Stimulated activated CD4-positive, alpha-beta T cell treated with anti-CD3 and anti-CD28 coated beads, Interleukin-12 subunit alpha, Interleukin-12 subunit beta, amount 100 ng/mL, for 48 hours (primary cell): ENCODE measurements at regions not wholly inside any gene's neighbourhood (a gene's known extent, or its start where the extent isn't known, plus 50 kb on each side); places are given as distances from the start of the nearest gene placed in this dataset.

Source experiments
- DNase-seq, 3 donors: peaks; one replicate each; pipeline ENCODE4 v3.0.0-alpha.2; 2020; ENCODE audit warnings: low read depth in 2 of 3, low spot score in 1 of 3

DNA sequence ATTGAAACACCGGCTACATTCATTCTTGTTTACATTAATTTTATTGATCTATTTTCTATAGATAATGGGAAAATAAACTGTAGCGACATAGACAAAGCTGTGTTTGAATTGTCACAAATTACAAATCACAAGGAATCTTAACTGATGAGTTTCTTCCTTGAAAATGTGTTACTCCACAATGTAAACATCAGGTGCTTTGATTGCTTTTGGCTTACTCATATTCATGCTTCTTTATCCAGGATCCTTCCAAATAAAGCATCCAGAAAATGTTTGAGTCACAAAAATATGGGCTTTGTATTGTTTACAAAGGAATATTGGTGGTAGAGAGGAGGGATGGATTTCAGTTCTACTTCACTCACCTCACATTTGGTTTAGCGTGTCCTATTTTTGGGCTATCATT lies 64.0 kb downstream of the BMP2 start:
- DNase-seq = no peak

DNA sequence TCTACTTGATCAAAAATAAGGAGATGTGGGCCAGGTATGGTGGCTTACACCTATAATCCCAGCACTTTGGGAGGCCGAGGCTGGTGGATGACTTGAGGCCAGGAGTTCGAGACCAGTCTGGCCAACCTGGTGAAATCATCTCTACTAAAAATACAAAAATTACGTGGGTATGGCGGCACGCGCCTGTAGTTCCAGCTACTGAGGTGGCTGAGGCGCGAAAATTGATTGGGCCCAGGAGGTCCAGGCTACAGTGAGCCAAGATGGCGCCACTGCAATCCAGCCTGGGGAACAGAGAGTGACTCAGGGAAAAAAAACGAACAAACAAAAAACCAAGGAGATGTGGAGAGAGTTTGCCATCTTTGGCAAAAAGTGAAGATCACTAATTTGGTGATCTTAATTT lies 65.3 kb downstream of the BMP2 start:
- no peak for DNase-seq

DNA sequence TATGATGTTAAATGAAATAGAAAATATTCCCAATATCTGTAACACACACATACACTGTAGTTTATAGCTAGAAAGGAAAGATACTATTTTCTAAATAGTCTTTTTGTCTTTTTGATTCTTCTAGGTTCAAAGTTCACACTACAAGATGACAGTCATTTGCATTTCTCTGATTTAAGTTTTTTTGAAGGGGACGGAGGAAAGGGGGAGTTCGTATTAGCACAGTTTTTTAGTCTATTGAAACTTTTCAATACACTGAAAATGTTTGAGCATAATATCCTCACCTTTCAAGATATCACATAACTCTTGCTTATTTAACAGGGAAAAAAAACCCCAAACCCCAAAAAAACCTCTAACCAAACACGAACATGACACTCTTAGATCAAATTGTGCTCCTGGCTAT lies 68.1 kb downstream of the BMP2 start:
- DNase-seq = no peak

DNA sequence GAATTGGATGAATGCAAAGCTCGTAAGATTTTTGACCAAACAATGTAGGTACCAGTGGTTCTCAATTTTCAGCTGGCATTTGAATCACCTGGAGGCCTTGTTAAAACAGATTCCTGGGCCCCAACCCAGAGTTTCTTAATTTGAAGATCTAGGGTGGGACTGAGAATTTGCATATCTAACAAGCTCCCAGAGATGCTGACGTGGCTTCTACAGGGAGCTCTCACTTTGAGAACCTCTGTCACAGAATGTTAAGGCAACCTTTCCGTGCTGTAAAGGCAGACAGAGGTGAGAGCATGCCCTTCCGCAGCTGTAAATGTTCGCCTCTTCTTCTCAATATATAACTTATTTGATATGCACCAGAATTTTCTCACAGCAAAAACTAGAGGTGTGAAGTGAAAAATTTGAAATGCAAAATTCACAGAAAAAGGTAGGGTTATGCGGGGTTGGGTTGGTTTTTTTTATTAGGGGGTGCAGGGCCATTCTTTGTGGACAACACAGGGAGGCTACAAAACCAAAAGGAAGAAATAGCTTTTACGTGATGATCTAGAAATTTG lies 69.4 kb downstream of the BMP2 start:
- no peak for DNase-seq

DNA sequence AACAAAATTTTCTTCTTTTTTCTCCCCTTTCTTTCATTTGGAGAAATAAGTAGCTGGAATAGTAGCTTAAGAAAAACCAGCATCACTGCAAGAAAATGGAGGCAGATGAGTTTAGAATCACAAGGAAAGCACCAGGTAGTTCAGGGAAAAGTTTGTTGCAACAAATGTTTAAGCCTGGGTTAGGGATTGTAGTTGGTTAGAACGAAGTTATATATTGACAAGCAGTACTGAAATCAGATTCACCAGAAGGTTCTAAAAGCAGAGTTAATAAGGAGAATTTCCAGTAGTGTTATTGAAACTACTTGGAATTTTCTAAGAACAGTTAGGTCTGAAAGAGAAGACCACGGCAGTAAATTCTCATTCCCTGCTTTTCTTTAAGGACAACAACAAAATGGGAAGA lies 70.2 kb downstream of the BMP2 start:
- no peak for DNase-seq

DNA sequence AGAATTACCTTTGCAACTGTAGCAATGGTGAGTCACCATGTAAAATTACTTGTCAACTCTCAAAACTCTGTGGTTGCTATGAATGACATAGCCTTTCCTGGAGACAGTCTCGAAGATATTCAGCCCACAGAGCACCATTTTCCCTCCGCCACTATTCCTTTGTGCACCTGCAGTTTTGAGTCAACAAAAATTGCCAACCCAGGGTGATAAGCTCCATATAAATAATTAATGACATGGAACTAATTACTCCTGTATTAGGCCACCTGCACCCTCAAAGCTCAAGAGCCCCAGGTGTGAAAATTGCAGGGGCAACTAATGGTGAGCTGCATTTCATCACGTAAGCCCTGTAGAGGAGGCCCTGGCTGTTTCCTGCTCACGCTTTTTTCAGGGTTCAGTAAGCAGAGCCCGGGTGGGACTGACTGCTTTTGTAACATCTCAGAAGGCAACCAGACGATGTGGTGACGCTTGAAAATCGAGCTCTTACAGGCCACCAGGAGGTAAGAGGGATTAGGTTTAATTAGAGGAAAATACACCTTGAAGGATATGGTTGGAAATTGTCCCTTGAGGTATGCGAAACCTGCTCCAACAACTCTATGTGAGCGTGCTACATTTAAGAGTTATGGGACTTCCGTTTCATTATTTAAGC lies 70.8 kb downstream of the BMP2 start:
- no peak for DNase-seq

DNA sequence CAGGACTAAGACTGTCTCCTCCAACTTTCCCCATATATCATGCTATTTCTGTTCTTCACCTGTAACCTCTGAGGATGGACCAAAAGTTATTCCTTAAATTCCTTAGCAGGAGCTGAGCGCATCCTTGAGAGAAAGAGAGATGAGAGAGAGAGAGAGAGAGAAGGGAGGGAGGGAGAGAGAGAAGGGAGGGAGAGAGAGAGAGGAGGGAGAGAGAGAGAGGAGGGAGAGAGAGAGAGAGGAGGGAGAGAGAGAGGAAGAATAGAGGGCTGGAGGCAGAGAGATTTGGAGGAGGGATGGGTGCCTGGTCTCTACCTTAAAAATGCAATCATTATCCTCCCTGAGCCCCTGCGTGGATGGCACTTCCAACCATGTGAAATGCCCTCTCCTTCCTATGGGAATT lies 73.6 kb downstream of the BMP2 start:
- DNase-seq = no peak

DNA sequence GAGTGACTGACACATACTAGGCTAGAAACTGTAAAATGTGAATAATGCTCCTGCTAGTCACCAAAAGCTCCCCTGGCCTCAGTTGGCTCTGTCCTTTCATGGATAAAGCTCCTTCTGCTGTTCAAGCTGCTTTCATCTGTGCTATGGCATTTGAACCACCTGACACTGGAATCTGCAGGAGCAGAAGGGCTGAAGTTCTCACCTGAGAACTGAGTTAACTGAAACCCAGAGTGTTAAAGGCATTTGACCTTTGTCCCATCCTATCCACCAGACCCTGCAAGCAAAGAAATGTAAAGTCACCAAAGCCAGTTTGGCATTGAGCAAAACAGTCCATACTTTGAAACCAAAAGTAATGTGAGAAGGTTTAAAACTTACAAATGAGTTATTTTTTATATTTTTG lies 77.7 kb downstream of the BMP2 start:
- no peak for DNase-seq

DNA sequence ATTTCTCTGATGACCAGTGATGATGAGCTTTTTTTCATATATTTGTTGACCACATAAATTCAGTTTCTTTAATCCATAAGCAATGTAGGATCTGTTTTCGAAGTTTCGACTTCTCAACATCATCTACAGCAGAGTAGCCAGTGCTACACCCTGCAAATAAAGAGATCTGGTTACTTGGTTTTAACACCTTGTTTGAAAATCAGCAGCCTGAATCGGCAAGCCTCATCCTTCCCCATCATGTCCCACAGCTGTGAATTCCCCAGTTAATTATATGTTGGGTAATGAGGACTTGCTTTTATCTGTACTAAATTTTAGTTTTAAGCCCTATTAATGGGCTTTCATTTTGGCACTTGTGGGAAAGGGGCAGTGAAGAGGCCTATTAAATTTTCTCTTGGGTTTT lies 80.6 kb downstream of the BMP2 start:
- no peak for DNase-seq

DNA sequence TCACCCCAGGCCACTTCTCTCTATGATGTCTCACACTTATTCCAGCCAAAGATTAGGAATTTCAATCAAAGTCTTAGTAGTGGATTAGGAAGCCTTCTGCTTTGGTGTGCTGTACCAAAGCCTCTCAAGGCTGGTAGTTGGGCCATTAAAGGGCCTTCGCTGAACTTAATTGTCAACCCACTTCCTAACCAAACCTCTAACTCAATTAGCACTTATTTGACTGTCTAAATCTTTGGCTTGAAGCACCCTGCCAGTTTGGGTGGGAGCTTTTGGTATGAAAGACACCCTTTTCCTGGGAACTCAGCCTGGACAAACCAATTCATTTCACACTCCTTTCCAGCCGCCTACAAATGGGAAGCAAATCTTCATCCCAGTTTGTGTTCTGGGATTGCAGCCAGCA lies 81.5 kb downstream of the BMP2 start:
- no peak for DNase-seq

DNA sequence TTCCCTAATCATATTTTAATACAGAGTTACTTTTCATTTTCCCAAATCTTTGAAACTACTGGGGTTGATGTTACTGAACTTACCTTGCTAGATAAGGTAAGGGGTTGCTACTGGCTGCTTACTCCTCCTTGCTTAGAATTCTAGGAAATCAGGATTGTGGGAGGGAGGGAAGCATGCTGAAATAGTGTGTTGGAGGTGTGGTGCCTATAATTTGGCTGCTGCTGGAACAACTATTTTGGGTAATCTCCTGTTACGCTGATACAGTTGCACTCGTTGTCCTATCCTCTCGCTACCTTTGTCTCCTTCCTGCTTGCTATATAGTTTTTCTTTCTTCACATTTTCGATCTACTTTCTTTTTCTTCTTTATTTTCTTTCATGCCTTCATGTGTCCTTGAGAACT lies 83.7 kb downstream of the BMP2 start:
- DNase-seq = no peak

DNA sequence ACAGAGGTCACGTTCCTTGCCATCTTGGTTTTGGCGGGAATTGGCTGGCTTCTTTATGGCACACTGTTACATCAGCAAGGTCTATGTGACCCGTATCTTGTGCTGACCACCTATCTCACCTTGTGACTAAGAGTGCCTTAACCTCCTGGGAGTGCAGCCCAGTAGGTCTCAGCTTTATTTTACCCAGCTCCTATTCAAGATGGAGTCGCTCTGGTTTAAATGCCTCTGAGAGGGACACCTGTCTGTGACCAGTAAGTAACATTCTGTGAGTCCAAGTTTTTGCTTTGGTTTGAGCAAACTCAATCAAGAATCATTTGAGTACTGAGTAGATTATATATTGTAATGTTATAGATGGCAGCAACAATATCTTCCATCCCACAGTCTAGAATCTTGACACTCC lies 85.0 kb downstream of the BMP2 start:
- DNase-seq = no peak

DNA sequence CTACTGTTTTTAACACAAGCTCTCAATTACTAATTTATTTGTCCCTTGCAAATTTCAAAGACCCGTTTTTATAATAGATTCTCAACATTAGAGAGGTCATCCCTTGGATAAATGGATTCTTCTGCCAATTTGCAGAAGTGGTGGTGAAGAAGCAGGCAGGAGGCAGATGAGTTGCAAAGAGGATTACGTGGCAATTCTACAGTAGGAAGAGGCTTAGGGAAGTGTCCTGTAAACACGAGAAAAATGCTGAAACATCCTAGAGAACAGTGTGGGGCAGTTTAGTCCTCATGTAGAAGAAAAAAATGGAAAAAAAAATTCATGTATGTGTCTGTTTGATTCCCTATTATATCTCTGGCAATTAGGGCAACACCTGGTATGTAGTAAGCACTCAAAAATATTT lies 87.6 kb downstream of the BMP2 start:
- no peak for DNase-seq

DNA sequence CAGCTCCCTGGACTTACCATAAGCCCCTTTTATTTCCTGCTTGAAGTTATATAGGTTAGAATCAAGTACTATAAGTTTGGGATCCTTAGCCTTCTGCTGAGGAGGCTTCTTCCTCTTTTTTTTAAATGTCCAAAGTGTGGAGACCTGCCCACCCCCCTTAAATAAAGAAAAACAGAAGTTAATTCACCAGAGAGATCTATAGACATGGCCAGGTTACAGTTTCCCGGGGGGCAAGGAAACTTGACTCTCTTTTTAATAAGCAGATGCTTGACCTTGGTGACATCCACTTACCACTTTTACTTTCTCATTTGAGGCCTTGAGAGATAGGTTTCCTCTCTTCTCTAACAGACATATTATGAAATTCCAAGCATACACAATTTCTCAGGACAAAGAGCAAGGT lies 88.3 kb downstream of the BMP2 start:
- no peak for DNase-seq

DNA sequence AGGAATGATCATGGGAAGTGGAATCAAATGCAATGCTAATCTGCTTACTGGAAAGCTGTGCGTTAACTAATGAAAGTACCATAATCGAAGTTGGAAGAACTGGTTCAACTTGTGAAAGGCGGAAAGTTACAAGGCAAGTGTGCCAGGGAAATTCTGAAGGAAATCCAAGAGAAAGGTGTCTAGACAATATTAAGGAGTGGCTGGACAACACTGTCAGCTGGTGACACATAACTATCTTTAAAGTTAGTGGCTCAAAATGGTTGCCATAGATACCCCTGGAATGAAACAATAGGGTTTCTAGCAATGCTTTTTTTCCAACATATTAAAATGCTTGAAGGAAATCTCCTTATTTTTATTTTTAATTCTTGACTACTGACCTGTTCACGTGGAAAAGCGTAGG lies 90.4 kb downstream of the BMP2 start:
- no peak for DNase-seq

DNA sequence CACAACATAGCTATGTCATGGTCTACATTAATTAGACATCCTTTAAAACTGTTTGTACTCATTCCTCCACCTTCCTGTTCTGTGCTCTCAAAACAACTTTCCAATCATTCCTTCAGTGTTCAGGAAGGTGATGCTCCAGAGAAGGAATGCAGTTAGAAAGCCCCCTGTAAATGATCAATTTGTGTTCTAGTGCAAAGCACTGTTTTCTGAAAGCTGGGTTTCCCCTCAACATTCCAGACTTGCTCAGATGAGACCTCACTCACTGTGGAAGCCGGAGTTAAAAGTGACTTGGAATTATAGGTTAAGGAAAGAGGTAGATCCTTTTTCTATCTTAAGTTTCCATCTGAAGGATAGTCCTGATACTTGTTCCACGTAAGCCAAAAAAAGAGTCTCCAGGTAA lies 95.9 kb downstream of the BMP2 start:
- no peak for DNase-seq

DNA sequence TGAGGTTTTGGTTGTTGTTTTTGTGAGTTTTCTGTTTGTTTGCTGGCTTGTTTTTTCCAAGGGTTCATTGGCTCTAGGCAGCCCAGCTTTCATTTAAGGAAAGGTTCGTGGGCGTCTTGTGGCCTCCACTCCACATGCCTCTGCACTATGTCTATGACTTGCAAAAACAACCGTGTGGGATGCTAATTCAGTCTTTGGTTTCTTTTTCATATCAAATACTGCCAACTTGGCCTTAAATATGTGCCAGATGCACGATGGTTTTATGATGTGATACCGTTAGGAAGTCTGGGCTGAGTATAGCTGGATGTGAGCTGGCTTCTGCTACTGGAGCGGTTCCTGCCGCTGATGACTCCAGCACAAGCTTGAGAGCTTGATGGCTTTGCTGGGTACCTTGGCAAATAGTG lies 96.3 kb downstream of the BMP2 start:
- DNase-seq = no peak

DNA sequence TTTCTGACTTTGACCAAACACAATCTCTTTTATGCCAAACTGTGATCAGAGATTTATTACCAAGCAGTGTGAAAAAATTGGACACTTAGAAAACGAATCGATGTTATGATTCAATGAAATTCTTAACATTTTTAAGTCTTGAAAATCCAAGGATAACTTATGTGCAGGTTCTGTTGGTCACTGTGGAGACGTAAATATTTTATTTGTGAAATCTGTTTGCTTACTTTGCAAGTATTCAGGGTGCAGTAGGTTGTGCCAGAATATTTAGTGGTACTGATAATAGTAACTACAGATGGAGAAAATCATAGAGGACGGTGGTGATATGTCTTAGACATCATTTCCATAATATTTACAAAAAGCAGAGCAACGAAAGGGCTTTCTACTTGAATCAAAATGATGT lies 97.3 kb downstream of the BMP2 start:
- no peak for DNase-seq

DNA sequence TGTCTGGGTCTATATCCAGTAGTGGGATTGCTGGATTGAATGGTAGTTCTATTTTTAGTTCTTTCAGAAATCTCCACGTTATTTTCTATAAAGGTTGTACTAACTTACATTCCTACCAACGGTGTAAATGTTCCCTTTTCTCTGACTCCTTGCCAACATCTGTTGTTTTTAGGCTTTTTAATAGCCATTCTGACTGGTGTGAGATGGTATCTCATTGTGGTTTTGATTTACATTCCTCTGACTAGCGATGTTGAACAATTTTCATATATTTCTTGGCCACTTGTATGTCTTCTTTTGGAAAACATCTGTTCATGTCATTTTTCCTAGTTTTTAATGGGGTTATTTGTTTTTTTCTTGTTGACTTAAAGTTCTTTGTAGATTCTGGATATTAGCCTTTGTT lies 99.3 kb downstream of the BMP2 start:
- DNase-seq = no peak

DNA sequence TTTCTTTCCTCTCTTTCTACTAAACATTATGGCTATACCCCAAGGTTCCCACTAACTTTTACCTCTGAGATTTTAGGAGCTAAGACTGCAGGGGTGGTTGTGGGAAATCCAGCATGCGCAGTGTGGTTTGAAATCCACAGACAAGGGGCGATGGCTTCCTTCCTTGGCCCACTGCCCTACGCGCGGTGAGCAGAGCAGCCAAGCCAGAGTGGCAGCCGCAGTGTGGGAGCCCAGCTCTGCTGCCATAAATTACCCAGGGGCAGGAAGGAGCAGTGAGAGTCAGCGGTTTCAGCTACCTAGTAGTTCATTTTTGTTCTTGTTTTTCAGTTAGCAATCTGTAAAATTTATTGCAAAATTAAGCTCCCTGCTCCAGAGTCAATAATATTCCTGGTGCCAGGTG lies 101.4 kb downstream of the BMP2 start:
- DNase-seq = no peak

DNA sequence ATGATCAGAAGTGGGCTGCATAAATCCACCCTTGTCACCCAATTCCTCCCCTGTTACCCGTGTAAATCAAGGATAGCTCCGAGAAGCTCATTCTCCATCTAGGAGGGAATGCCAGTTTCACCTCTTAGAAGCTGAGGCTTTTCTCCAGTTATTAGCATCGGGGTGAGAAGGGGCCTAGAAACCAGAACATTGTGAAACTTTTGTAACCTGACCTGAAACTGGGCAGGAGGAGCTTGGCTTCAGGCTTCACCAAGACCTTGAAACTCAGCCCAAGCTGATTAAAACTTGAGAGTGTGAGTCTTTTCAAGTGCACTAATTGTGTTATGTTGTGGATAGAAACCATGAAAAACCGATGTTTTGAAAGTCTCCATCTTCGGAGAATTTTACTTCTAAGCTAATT lies 103.1 kb downstream of the BMP2 start:
- no peak for DNase-seq

DNA sequence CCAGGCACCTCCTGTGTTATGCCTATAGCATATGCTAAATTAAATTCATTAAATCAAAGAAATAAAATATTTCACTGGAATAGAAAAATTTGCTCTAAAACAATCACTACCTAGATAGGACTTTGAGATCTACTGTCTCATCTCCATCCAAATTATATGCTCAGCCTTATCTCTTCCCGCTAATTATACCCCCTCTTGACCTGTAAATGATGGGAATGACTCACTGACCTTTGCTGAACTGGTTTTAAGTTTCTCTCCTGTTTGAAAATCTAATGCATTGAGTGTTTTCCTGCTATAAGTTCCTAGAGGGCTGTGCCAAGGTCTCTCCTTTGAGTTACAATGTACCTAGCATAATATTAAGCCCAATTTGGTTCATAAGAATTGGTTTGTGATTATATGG lies 110.1 kb downstream of the BMP2 start:
- no peak for DNase-seq

DNA sequence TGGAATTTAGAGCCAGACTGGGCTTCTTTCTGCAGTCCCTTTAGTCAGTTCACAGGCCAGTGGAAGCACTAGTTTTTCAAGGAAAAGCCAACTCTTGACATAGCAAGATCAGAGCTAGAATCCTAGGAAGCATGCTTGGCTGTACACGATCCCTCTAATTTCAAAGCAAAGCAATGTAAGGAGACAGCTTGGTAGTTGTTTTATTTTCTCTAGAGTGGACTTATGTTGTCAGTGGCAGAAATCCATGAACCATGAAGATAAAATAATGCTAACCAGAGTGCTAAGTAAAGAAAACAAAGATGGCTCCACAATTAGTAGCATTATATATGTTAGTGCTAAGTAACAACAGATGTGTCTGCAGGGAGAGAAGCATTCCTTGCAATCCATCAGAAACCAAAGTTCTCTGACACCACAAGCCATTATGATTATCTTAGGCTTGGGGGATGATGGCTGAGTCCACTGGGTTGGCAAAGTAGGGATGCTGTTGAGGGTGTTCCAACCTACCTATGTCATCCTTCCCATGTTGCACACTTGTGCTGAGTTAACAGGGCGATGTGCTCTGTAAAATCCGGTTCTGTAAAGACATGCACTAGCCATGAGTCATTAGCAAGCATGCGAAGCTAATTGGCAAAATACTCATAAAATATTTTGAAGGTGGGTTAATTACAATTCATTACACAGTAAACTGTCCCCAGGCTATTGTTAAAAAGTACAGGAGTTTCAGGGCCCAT lies 115.2 kb downstream of the BMP2 start:
- DNase-seq = no peak
